Right lobe of liver (tissue), 6 donors: ENCODE measurements at regions not wholly inside any gene's neighbourhood (a gene's known extent, or its start where the extent isn't known, plus 50 kb on each side); places are given as distances from the start of the nearest gene placed in this dataset.

Experiments
- ATAC-seq, 4 donors: fragments of 200-7000 bp; cut with Tn5 transposase; one replicate each; pipeline ENCODE4 v1.9.1; 2020; ENCODE audit warnings: mild to moderate bottlenecking in 4 of 4, moderate library complexity in 4 of 4
- DNase-seq, 3 donors: peaks; one replicate each; pipeline ENCODE4 v3.0.0-alpha.2; 2020
- H3K27ac ChIP-seq, 3 donors: fragments of 200-600 bp; one replicate each; pipeline ENCODE4 v1.8.0; 2022
- H3K27me3 ChIP-seq, 2 donors: fragments of 200-600 bp; one replicate each; pipeline ENCODE4 v1.8.0; 2022
- H3K36me3 ChIP-seq, 4 donors: fragments of 200-600 bp; sonication (generic) in 1 of 4; one replicate each; pipeline versions ENCODE4 v1.5.1 to v1.8.0; 2017 to 2022; ENCODE audit warnings: control low read depth in 1 of 4
- H3K4me1 ChIP-seq, 4 donors: fragments of 200-600 bp; sonication (generic) in 1 of 4; one replicate each; pipeline versions ENCODE4 v1.5.1 to v1.8.0; 2017 to 2022; ENCODE audit warnings: control low read depth in 1 of 4
- H3K4me3 ChIP-seq, 3 donors: fragments of 200-600 bp; one replicate each; pipeline ENCODE4 v1.8.0; 2022
- H3K9me3 ChIP-seq, 4 donors: fragments of 200-600 bp; sonication (generic) in 1 of 4; one replicate each; pipeline versions ENCODE4 v1.5.1 to v1.8.0; 2017 to 2022; ENCODE audit warnings: control low read depth in 1 of 4
- CTCF ChIP-seq, 4 donors: fragments of 200-600 bp in 3 of 4; fragments of 450-650 bp in 1 of 4; IDR thresholded peaks; one replicate each; pipeline versions ENCODE4 v1.5.1 to v1.8.0; 2016 to 2022; ENCODE audit warnings: antibody characterized with exemption in 4 of 4, mild to moderate bottlenecking in 2 of 4
- POLR2A ChIP-seq: fragments of 450-650 bp; IDR thresholded peaks from one replicate; pipeline ENCODE4 v1.6.1; 2017; ENCODE audit warnings: antibody characterized with exemption, mild to moderate bottlenecking
- WGBS: methylation state at CpG from one replicate; pipeline ENCODE4 v1.1.6; 2018; ENCODE audit warnings: low coverage, low lambda C conversion rate; ENCODE audit not compliant: insufficient coverage; ENCODE audit errors: missing lambda C conversion rate; 5-methylcytosine and 5-hydroxymethylcytosine counted together
- intact Hi-C, 2 donors: fragments of 100-400 bp; cut with DNase I; formaldehyde crosslinking; loops; one replicate each; pipeline versions ENCODE4 v1.11.2 to v1.14.1; 2022
- donor health status: DM: no; HTN: yes; CAD: no.
- donor health status: DM: no; HTN: no; CAD: no.
- donor health status: DM: no; HTN: no; CAD: no.
- donor health status: DM: no; HTN: yes; CAD: no.
- donor health status: DM: no; HTN: yes; CAD: no.

DNA sequence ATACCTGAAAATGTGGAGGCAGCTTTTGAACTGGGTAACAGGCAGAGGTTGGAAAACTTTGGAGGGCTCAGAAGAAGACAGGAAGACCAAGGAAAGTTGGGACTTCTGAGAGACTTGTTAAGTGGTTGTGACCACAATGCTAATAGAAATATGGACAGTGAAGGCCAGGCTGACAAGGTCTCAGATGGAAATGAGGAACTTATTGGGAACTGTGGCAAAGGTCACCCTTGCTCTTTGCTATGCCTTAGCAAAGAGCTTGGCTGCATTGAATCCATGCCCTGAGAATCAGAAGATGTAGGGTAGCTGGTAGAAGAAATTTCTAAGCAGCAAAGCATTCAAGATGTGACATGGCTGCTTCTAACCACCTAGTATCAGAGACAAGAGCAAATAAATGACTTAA, 244.4 kb upstream of the ADRA1B start:
- Histone ChIP-seq H3K36me3 (no peaks in the 10 kb centered on the region), H3K9me3 (no peaks in the 10 kb centered on the region), H3K4me1 (no peaks in the 10 kb centered on the region), H3K4me3 (no peak overlapping the region), H3K27me3 (no peaks in the 10 kb centered on the region), H3K27ac (no peak overlapping the region)
- DNase-seq, result no peak
- ATAC-seq, result no peak
- intact Hi-C loops, result no loop called here
- TF ChIP-seq CTCF (IDR thresholded peaks at IDR 0.05) (no peak), POLR2A (no peak)

DNA sequence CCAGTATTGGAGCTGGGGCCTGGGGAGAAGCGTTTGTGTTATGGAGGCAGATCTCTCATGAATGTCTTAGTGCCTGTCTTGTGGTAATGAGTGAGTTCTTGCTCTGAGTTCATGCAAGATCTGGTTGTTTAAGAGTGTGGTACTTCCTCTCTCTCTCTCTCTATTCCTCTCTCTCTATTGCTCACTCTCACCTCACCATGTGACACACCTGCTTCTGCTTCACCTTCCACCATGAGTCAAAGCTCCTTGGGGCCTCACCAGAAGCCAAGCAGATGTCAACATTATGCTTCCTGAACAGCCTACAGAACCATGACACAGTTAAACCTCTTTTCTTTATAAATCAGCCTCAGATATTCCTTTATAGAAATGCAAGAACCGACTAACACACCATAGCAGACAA, 242.7 kb upstream of the ADRA1B start:
- H3K9me3 ChIP-seq, result no peaks in the 10 kb centered on the region

GRCh38 chr5:159678657-159679392, 237.5 kb upstream of the ADRA1B start:
- Histone ChIP-seq H3K9me3 (no peaks in the 10 kb centered on the region), H3K4me3 (no peak overlapping the region), H3K27me3 (no peaks in the 10 kb centered on the region), H3K36me3 (no peaks in the 10 kb centered on the region), H3K4me1 (no peaks in the 10 kb centered on the region), H3K27ac (no peak overlapping the region)
- 17% methylated on average over 1 of the region's 1 CpG for WGBS
- intact Hi-C loops, result no loop called here
- DNase-seq (no peak), ATAC-seq (no peak)
- TF ChIP-seq CTCF (IDR thresholded peaks at IDR 0.05) (no peak), POLR2A (no peak)

More for the DNA sequence above, 242.7 kb upstream of the ADRA1B start:
- Histone ChIP-seq H3K27me3 (no peaks in the 10 kb centered on the region), H3K27ac (no peak overlapping the region), H3K4me1 (no peaks in the 10 kb centered on the region), H3K36me3 (no peaks in the 10 kb centered on the region), H3K4me3 (no peak overlapping the region)
- TF ChIP-seq CTCF (IDR thresholded peaks at IDR 0.05) (no peak), POLR2A (no peak)
- intact Hi-C loops, result no loop called here
- ATAC-seq, result no peak
- no peak for DNase-seq
- WGBS, result 26% methylated on average over 2 of the region's 2 CpGs

DNA sequence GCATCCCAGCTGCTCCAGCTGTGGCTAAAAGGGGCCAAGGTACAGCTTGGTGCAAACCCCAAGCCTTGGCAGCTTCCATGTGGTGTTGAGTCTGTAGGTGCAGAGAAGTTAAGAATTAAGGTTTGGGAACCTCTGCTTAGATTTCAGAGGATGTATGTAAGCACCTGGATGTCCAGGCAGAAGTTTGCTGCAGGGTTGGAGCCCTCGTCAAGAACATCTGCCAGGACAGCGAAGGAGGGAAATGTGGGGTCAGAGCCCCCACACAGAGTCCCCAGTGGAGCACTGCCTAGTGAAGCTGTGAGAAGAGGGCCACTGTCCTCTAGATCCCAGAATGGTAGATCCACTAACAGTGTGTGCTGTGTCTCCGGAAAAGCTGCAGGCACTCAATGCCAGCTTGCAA, 236.2 kb upstream of the ADRA1B start:
- Histone ChIP-seq H3K27me3 (no peaks in the 10 kb centered on the region), H3K9me3 (no peaks in the 10 kb centered on the region), H3K4me3 (no peak overlapping the region), H3K36me3 (no peaks in the 10 kb centered on the region), H3K4me1 (no peaks in the 10 kb centered on the region), H3K27ac (no peak overlapping the region)
- TF ChIP-seq POLR2A, result no peak
- no peak for TF ChIP-seq CTCF (IDR thresholded peaks at IDR 0.05)
- no CpG with 5 or more reads among the region's 3 CpGs for WGBS
- intact Hi-C loops, result no loop called here
- no peak for DNase-seq
- no peak for ATAC-seq

DNA sequence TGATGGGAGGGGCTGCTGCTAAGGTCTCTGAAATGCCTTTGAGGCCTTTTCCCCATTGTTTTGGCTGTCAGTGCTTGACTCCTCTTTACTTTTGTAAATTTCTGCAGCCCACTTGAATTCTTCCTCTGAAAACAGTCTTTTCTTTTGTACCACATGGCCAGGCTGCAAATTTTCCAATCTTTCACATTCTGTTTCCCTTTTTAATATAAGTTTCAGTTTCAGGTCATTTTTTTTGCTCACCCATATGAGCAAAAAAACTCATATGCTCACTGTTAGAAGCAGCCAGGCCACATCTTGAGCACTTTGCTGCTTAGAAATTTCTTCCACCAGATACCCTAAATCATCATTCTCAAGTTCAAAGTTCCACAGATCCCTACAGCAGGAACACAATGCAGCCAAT, 234.6 kb upstream of the ADRA1B start:
- Histone ChIP-seq H3K4me3 (no peak overlapping the region), H3K27me3 (no peaks in the 10 kb centered on the region), H3K4me1 (no peaks in the 10 kb centered on the region), H3K36me3 (no peaks in the 10 kb centered on the region), H3K27ac (no peak overlapping the region), H3K9me3 (no peaks in the 10 kb centered on the region)
- no peak for DNase-seq
- no peak for ATAC-seq
- intact Hi-C loops, result no loop called here
- no peak for TF ChIP-seq CTCF (IDR thresholded peaks at IDR 0.05)
- no peak for TF ChIP-seq POLR2A
